ENCODE measurements at regions not wholly inside any gene's neighbourhood (a gene's known extent, or its start where the extent isn't known, plus 50 kb on each side); places are given as distances from the start of the nearest gene placed in this dataset.

DNA sequence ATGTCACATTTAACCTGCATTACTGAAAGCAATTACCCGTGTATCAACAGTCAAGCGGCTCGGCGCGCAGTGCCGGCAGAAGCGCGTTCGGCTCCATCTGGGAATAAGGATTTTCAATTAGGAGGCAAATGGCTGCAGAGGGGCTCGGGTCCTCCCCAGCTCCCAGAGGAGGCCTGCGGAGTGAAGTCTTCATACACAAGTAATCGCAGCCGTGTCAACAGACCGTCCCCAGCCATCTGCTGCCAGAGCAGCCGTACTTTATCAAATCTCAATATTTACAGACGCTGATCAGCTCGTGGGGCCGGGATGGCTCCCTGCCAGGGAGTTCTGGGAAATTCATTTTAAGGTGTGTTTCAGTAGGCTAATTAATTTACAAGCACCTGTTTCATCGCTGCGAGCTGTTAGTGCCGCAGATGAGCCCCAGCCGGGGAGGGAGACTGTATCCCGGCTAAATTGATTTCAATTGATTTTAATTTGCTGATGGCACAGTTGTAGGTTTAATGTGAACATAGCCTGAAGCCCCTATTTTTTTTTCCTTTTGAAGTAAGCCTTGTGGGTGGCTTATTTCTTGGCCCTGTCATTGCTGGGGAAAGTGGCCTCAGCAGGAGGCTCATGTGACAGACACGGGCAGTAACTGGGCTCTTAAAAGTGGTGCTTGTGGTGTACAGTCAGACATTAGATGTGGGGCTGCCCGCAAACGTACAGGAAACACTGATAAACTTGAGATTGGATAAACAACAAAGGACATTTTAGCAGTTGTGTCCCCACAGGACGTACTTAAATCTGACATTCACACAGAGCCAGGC lies 252.7 kb downstream of the TEX29 start:
- TF ChIP-seq, protein P1, sequence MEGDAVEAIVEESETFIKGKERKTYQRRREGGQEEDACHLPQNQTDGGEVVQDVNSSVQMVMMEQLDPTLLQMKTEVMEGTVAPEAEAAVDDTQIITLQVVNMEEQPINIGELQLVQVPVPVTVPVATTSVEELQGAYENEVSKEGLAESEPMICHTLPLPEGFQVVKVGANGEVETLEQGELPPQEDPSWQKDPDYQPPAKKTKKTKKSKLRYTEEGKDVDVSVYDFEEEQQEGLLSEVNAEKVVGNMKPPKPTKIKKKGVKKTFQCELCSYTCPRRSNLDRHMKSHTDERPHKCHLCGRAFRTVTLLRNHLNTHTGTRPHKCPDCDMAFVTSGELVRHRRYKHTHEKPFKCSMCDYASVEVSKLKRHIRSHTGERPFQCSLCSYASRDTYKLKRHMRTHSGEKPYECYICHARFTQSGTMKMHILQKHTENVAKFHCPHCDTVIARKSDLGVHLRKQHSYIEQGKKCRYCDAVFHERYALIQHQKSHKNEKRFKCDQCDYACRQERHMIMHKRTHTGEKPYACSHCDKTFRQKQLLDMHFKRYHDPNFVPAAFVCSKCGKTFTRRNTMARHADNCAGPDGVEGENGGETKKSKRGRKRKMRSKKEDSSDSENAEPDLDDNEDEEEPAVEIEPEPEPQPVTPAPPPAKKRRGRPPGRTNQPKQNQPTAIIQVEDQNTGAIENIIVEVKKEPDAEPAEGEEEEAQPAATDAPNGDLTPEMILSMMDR (IDR thresholded peaks at IDR 0.05): no peak
- TF ChIP-seq ZFX (IDR thresholded peaks at IDR 0.05; ENCODE audit: borderline replicate concordance): no peak
- H3K27ac ChIP-seq: no peak overlapping the region

DNA sequence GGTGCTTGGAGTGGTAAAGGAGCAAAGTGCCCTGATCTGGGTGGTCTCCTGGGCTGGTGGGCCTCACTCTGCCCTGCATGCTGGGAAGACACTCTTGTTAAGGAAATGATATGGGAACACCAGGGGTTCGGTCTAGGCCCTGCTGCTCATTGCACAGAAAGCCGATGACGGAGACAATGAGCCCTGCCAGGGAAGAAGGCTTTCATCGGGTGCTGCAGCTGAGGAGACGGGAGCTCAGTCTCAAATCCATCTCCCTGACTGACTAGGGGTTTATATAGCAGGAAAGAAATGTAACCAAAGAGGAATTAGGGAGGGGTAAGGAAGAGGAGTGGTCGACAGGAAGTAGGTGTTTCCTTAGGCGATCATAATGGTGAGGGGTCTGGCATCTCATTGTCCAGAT lies 253.4 kb downstream of the TEX29 start:
- H3K27ac ChIP-seq: no peak overlapping the region
- TF ChIP-seq ZFX (IDR thresholded peaks at IDR 0.05; ENCODE audit: borderline replicate concordance): no peak
- TF ChIP-seq, protein P1 (IDR thresholded peaks at IDR 0.05): no peak

DNA sequence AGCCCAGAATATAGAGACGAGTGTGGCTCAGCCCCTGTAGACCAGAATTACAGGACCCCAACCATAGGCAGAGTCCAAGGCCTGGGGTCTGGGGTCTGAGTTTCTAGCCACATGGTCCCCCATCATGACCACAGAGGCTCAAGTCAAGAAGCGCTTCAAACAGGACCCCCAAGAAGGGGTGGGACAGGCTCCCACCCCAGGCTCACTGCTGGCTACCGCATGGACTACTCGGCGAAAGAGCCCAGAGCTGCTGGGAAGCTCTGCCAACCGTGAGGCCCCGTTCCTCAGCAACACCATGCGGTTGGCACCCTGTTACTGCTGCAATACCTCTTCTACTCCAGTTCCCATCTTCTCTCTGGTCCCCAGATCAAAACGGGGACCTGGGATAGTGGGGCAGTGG lies 254.8 kb downstream of the TEX29 start:
- no peak overlapping the region for H3K27ac ChIP-seq
- TF ChIP-seq ZFX (IDR thresholded peaks at IDR 0.05; ENCODE audit: borderline replicate concordance): no peak
- TF ChIP-seq, protein P1 (IDR thresholded peaks at IDR 0.05): no peak

DNA sequence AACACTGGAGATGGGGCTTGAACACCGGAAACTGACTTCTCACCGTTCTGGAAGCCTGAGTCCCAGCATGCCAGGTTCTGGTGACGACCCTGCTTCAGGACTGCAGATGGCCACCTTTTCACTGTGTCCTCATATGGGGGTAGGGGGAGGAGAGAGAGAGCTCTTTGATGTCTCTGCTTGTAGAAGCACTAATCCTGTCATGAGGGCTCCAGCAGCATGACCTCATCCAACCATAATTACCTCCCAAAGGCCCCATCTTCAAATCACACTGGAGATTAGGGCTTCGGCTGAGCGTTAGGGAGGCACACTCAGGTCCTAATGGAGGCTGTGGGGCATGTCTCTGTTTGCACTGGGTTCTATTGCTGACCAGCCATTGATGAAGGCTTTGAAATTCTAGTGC lies 255.3 kb downstream of the TEX29 start:
- H3K27ac ChIP-seq: no peak overlapping the region
- TF ChIP-seq, protein P1 (IDR thresholded peaks at IDR 0.05): no peak
- no peak for TF ChIP-seq ZFX (IDR thresholded peaks at IDR 0.05; ENCODE audit: borderline replicate concordance)

DNA sequence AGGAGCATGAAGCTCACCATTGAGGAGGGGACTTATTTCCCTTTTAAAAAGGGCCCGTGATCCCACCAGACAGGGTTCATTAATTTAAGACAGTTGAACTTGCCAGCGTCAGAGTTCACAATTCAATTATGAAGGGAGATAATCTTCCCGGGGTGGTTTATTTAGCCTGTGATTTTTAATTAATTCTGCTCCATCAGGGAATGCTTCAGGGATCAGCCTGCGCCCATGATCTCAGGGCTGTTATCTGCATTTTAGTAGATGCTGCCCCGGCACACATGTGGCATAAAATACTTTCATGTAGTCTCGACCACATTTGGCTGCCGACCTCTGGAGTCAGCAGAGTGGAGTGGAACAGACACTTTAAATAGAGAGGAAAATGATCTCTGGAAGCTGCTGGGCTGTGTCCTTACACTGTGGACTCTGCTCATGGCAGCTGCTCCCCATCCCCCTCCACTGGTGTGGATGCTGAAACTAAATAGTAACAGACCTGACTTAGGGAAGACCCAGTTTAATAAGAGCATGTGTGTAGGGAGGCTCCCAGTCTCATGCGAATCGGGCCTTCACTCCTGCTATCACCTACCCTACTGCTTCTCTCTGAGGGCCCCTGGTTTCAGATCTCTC lies 256.9 kb downstream of the TEX29 start:
- TF ChIP-seq, protein P1 (IDR thresholded peaks at IDR 0.05): no peak
- no peak for TF ChIP-seq ZFX (IDR thresholded peaks at IDR 0.05; ENCODE audit: borderline replicate concordance)

DNA sequence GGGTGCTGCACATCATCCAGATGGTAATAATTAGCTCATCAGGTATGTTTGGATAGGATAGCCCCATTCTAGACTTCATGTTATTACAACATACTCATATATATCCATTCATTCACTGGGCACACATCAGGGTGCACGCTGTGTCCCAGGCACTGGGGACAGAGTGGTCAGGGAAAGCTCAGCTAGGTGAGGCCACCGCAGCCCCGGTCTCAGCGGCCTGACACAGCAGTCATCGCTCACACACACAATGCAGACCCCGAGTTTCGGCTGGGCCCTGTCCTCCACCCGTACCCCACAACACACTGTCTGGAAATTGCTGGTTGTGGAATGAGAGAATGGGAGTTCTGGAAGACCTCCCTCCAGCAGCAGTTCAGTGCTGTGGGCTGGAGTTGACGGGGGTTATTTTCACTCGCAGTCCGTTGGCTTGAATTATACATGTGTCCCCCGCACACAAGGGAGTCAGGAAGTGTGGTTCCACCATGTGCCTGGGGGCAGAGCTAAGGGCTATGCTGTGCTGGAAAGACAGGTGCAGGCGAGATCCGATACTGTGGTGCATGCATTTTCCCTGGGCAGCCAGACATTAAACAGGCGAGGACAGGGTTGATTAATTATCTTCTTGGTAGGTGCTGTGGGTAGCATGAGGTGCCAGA lies 257.6 kb downstream of the TEX29 start:
- TF ChIP-seq ZFX (IDR thresholded peaks at IDR 0.05; ENCODE audit: borderline replicate concordance): no peak
- TF ChIP-seq, protein P1 (IDR thresholded peaks at IDR 0.05): no peak
- no peak overlapping the region for H3K27ac ChIP-seq

More for the DNA sequence above, 256.9 kb downstream of the TEX29 start:
- H3K27ac ChIP-seq: no peak overlapping the region
